HL-60 (cell line): ENCODE measurements at regions not wholly inside any gene's neighbourhood (a gene's known extent, or its start where the extent isn't known, plus 50 kb on each side); places are given as distances from the start of the nearest gene placed in this dataset.
A peak's percentile ranks its signal among the peaks of the same experiment; 100 is the strongest.
"Not testable (repeated sequence)": the region's sequence is repeated elsewhere in the genome, so short reads cannot be mapped to it uniquely, and the experiment has no call there.

Experiments used
- DNase-seq, 2 experiments: peaks; one replicate each; pipeline ENCODE4 v3.0.0-alpha.2; 2010 to 2020; ENCODE audit warnings: low read depth in 1 of 2, low spot score in 1 of 2
- H3K27ac ChIP-seq: fragments of 250-450 bp; sonication (Bioruptor Pico); replicated peaks from 2 replicates; pipeline ENCODE4 v1.5.1; 2020; ENCODE audit warnings: mild to moderate bottlenecking, moderate library complexity
- H3K27me3 ChIP-seq: fragments of 250-450 bp; sonication (Bioruptor Pico); 2 replicates; pipeline ENCODE4 v1.5.1; 2021; ENCODE audit warnings: mild to moderate bottlenecking, moderate library complexity; ENCODE audit not compliant: insufficient read depth, poor library complexity, severe bottlenecking
- H3K4me3 ChIP-seq: replicated peaks from 2 replicates; pipeline ENCODE4 v1.5.1; 2011; ENCODE audit warnings: mild to moderate bottlenecking, control low read depth, low read length; ENCODE audit not compliant: insufficient read depth

DNA sequence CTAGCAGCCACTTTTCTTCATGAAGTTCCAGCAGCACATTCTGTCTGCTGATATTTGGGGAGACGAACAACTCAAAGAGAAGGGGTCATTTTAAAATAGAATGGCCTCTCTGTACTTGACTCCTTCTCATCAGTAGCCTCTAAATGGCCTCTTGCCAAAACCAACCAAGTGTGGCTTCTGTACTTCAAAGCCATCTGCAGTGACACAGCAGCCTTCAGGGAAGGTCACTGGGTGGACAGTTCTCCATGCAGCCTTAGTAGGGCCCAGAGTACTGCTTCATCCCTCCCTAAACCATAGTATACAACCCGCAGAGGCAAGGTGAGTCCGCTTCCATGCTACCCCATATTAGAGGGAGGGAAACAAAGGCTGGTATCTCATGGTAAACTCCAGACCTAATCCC, 249.2 kb upstream of the NBPF12 start:
- DNase-seq, H3K27me3 ChIP-seq, H3K27ac ChIP-seq, H3K4me3 ChIP-seq: not testable (repeated sequence)

DNA sequence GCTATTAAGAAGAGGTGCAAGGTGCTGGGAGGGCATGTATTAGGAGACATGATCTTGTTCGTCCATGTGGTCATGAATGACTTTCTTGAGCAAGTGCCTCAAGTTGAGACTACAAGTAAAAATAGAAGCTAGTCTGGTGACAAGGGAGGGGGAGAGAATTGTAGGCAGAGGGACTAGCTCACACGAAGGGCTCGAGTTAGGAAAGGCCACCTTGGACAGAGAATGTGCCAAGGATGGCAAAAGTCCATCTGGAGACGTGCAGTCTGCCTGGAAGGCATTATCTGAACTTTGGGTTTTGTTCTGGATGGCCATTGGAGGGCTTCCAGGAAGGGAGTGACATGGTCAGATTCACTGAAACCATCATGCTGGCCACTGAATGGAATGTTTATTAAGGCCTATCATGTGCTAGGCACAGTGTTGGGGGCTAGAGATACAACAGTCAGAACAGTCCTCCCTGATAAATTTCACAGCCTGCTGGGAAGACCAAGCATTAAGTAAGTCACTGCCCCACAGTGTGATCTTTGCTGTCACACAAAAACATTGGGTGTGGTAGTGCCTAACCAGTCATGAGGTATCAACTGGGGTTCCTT, 251.3 kb upstream of the NBPF12 start:
- not testable (repeated sequence) for H3K27ac ChIP-seq, DNase-seq, H3K4me3 ChIP-seq, H3K27me3 ChIP-seq

DNA sequence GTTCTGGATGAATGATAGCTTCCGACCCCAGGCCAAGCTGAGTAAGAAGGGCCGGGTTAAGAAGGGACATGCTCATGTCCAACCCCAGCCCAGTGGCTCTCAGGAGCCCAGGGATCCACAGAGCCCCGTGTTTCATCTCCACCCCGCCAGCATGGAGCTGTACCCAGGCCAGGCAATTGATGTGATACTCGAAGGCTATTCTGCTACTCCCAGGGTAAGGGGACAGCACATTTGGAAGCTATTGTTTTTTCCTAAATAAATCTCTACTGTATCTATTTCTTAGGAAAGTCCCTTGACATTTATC, 255.0 kb upstream of the NBPF12 start:
- H3K27ac ChIP-seq, H3K4me3 ChIP-seq, H3K27me3 ChIP-seq, DNase-seq: not testable (repeated sequence)

DNA sequence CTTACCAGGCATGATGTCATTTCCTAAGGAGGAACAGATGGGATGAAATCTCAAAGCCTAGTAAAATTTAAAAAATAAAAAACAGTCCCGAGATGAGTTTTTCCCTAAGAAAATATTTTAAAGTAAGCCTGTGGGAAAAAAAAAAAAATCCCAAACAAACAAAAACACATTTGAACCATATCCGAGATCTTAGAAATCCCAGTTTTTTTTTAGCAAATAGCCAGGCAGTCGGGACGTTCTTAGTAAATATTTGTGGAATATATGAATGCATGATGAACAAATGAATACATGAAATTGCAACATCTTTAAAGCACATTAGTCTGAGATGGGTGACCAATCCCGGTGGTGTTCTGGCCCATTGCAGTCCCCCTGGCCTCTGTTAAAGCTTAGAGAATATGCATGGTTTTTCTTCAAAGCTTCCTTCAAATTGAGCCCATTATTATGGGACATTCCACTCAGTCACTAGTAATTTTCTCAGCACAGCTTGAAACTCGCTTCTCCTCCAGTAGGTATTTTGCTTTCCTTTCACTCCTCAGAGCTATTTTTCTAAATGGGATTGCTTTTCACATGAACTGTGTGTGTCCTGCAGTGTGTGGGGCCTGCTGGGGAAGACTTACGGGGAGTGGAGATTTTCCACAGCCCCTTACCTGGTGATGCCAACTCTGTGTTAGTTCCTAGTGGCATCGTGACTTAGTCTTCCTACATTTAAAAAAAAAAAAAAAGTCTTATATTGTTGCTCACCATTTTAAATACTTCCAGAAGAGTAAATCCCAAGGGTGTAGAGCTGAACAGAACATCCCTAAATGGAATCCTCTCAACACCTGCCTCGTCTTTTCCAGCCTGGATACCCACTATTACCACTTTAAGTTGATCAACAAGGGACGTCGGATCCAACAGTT, 255.6 kb upstream of the NBPF12 start:
- H3K4me3 ChIP-seq, H3K27me3 ChIP-seq, DNase-seq, H3K27ac ChIP-seq: not testable (repeated sequence)

DNA sequence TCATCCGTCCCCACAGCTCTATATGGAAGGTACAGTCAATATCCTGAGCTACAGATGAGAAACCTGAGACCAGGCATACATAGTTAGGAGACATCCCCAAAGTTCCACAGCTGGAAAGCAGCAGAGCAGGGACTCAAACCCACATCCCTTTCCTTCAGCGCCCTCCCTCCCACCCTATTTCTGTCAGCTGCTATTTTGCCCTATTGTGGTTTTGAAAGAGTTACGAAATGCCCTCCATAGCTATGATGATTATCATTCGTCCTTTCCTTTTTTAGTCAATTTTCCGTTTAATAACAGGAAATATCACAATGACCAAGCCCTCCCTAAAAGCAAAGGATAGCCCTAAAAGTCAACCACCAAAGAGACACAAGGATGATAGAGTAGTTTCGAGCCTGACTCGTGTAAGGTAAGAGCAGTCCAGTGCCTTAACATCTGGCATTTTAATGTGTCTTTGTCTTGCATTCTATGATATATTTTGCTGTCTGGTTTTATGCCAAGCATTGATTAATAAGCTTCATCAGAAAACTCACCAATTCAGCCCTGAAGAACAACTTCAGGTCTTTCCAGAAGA, 264.3 kb upstream of the NBPF12 start:
- not testable (repeated sequence) for H3K27ac ChIP-seq, H3K4me3 ChIP-seq, H3K27me3 ChIP-seq
- peak; percentile 45 to 64 for DNase-seq

DNA sequence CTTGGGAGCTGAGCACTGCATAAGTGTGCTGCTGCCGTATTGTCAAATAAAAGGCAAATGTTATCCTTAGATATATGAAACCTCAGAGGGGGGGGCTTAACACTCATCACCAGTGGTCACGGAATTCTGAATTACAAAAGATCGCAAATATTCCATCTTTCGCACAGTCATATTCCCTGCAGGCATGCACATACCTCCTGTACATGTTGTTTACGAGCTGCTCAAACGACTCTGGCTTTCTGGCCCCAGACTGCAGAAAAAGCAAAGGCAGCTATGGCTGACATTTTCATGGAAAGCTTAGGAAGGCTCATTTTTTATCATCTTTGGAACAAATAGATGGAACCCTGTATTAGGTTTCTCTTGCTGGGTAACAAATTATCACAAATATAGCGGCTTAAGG, 265.5 kb upstream of the NBPF12 start:
- not testable (repeated sequence) for H3K27me3 ChIP-seq, H3K27ac ChIP-seq, DNase-seq, H3K4me3 ChIP-seq

DNA sequence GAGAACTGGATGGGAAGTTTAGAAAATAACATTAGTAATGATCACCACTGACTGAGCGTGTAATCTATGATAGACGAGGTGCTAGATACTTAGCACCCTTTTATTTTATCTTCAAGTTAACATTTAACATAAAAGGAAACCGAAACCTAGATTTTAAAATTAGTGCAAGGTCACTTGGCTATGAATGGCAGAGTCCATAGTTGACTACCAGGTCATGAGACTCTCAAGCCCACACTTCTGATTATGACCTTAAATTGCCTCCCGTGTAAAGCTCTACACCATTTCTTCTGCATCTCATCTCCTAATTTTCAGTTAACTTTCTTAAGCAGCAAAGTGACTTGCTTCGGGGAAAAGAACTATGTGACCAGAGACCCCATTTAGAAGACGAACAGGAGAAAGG, 266.5 kb upstream of the NBPF12 start:
- H3K27me3 ChIP-seq, H3K27ac ChIP-seq, H3K4me3 ChIP-seq, DNase-seq: not testable (repeated sequence)

DNA sequence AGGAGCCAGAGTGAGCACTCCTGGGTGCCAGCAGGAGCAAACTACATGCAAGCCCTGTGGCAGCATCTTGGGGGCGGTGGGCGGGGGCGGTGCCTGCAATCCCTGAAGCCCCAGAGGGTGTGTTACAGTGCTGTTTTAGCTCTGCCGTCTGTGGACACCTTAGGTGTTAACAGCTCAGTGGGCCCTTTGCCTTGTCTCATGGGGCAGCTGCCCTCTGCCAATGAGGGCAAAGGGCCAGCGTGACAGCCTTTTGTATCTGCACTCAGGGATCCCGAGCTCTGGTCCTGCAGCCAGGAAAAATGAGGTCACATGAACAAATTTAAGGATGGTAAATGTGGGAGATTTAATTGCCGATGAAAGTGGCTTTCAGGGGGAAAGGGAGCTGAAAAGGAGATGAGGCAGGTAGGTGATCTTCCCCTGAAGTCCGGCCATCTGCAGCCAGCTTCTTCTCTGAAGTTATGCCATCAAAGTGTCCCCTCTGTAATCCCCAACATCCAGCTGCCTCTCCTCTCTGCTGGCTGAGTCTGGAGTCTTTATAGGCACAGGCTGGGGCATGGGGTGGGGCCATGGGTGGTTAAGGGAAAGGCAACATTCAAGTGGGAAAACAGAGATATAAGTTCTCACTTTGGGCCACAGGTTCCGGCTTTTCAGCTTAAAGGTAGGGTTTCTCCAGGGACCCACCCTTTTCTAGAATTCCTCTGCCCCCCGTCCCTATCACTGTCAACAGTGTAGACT, 267.1 kb upstream of the NBPF12 start:
- not testable (repeated sequence) for H3K27ac ChIP-seq, H3K4me3 ChIP-seq, DNase-seq, H3K27me3 ChIP-seq

DNA sequence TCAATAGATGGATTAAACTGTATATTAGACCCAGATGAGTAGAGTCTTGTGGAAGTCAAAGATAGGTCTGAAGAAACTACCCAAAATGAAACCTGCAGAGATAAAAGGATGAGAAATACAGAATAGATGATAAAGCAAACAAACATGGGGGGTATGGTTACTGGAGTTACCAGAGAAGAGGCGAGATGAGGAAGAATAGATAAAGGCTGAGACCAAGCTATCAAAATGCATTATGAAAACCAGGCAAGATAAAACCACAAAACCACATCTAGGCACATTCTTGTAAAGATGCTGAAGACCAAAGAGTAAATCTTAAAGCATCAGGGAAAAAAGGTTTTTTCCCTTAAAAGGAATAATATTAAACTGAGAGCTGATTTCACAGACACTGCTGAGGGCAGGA, 271.8 kb upstream of the NBPF12 start:
- H3K4me3 ChIP-seq, H3K27ac ChIP-seq: not testable (repeated sequence)

DNA sequence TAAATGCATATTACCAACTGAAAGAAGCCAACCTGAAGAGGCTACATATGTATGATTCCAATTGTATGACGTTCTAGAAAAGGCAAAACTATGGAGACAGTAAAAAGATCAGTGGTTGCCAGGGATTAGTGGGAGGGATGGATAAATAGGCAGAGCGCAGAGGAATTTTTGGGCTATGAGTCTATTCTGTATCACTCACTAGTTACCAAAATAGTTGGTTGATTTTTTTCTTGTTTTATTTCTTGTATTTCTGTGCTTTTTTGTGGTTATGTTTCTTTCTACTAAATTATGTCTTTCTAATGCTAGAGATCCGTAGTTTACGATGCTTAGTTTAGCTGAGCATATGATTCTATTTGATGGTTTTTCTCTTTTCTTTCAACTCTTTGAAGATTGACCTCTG, 277.9 kb upstream of the NBPF12 start:
- not testable (repeated sequence) for DNase-seq, H3K4me3 ChIP-seq, H3K27ac ChIP-seq, H3K27me3 ChIP-seq

More for the DNA sequence above, 271.8 kb upstream of the NBPF12 start:
- not testable (repeated sequence) for DNase-seq, H3K27me3 ChIP-seq

DNA sequence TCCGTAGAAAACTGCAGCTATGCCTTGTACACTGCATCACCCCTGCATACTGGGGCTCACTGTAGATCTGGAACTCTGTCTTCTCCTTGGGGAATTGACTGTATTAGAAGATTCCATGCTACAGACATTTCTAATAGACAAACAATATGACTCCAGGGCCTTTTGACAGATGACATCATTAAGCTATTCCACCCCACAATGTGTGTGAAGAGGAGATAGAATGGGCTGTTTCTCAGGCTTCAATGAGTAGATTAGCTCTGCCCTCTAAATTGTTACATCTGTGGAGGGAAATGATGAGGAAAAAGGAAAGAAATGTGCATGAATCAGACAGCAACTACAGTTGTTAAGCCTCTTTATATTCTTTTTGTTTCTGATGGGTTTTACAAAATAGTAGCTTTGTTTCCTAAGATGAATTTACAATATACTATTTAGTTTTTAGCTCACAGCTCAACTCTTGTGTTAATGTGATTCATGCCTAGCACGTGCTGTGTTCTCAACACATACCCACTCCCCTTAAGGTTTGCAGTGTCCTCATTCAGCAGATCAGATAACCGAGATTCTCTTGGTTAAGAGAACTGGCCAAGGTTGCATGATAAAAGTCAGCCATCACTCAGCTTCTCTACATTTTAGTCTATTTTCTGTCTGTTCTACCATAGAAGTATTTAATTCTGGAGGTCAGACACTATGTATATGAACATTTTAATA, 281.6 kb upstream of the NBPF12 start:
- not testable (repeated sequence) for DNase-seq, H3K4me3 ChIP-seq, H3K27ac ChIP-seq, H3K27me3 ChIP-seq

DNA sequence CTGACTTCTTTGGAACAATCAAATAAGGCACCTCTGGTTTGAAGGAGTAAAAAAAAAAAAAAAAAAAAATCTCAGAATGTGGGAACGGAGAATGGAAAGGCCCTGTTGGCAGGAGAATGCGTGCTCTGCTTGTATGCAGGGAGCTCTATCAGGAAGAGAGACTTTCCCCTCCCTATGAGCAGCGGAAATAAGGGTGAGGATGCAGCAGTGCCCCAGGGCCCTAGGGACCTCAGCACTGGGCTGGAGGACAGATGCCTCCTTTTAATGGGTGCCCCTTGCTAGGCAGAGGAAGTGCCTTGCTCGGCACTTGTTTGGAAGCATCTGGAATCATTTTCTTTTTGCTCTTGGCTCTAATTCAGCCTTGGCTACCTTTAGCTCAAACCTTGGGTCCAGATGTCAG, 283.4 kb upstream of the NBPF12 start:
- not testable (repeated sequence) for H3K4me3 ChIP-seq, H3K27ac ChIP-seq, DNase-seq, H3K27me3 ChIP-seq

DNA sequence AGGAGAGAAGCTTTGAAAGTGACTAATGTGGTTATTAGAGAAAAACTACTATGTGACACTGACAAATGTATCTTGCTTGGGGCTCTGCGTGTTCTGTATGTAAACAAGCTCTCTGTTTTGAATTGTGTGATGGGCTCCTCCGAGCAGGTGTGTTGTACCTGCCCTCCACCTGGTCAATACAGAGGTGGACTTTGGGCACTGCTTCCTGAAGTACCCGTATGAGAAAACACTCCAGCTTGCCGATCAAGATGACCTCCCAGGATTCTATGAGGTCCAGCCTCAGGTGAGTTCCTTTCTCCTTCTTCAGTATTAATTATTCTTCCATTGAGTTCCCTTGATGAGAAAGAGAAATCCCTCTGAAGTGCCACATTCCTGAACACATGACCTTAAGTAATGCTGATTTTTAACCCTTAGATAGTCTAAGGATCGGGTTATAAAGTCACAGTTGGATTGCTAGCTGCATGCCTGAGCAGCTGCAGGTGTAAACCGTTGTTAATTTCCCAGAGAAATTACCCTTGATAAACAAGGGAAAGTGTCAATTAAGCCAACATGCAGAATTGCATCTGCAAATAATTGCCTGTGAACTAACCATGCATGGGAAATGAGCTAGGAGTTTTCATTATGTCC, 292.0 kb upstream of the NBPF12 start:
- H3K27me3 ChIP-seq, H3K27ac ChIP-seq, DNase-seq, H3K4me3 ChIP-seq: not testable (repeated sequence)

DNA sequence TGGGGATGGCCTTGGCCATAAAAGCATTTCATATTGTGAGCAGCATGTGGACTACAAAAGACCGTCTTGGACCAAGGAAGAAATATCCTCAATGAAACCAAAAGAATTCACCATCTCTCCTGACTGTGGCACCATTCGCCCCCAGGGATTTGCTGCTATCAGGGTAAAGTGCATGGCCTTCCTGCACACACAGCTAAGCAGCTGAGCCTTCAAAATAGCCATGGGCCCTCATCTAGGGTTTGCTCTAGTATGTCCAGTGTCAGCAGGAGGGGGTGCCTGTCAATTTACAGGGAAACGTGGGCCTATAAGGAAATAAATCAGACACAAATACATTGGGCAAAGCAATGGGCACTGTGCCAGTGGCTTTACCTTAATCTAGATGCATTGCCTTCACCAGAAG, 296.6 kb upstream of the NBPF12 start:
- DNase-seq, H3K27ac ChIP-seq, H3K4me3 ChIP-seq, H3K27me3 ChIP-seq: not testable (repeated sequence)
